ENCODE measurements at regions not wholly inside any gene's neighbourhood (a gene's known extent, or its start where the extent isn't known, plus 50 kb on each side); places are given as distances from the start of the nearest gene placed in this dataset.

GRCh38 chr5:160175438-160176218 is 53.7 kb upstream of the FABP6 start:
- no peak for DNase-seq (ENCODE audit: low read depth)

GRCh38 chr5:160174780-160175437 is 54.4 kb upstream of the FABP6 start:
- DNase-seq (ENCODE audit: low read depth) = no peak

- no peak for DNase-seq (ENCODE audit: low read depth)
Observed at GRCh38 chr5:160174290-160174689, 55.0 kb upstream of the FABP6 start.

GRCh38 chr5:160171666-160172065 is 52.4 kb upstream of the PWWP2A start:
- no peak for DNase-seq (ENCODE audit: low read depth)

- peak; percentile 92 for DNase-seq (ENCODE audit: low read depth)
Observed at GRCh38 chr5:160169326-160169725, 50.1 kb upstream of the PWWP2A start.

Measured in HS-5 (cell line).